Mesothelial cell of epicardium (in vitro differentiated cells): ENCODE measurements at regions not wholly inside any gene's neighbourhood (a gene's known extent, or its start where the extent isn't known, plus 50 kb on each side); places are given as distances from the start of the nearest gene placed in this dataset.

Source experiments
- DNase-seq, 2 experiments: peaks; one replicate each; pipeline ENCODE4 v3.0.0; 2021; ENCODE audit warnings: low spot score in 2 of 2; ENCODE audit not compliant: unreplicated experiment in 2 of 2
- H3K27ac Mint-ChIP-seq: 2 replicates; pipeline ENCODE4 v1.8.0; 2021; ENCODE audit warnings: mixed read lengths
- H3K27me3 Mint-ChIP-seq: 2 replicates; pipeline ENCODE4 v1.8.0; 2021; ENCODE audit warnings: low read depth, mixed read lengths
- H3K36me3 Mint-ChIP-seq: 2 replicates; pipeline ENCODE4 v1.8.0; 2021; ENCODE audit warnings: mixed read lengths
- H3K4me1 Mint-ChIP-seq: 2 replicates; pipeline ENCODE4 v1.8.0; 2021; ENCODE audit warnings: mixed read lengths
- H3K4me3 Mint-ChIP-seq: 2 replicates; pipeline ENCODE4 v1.8.0; 2021; ENCODE audit warnings: mild to moderate bottlenecking, moderate library complexity, mixed read lengths
- H3K9me3 Mint-ChIP-seq: 2 replicates; pipeline ENCODE4 v1.8.0; 2021; ENCODE audit warnings: mixed read lengths
- TF ChIP-seq, protein P1 (sequence below): fragments of 200-600 bp; sonication (generic); IDR thresholded peaks from one replicate; pipeline ENCODE4 v1.5.0; 2021; ENCODE audit warnings: antibody characterized with exemption; ENCODE audit not compliant: unreplicated experiment

DNA sequence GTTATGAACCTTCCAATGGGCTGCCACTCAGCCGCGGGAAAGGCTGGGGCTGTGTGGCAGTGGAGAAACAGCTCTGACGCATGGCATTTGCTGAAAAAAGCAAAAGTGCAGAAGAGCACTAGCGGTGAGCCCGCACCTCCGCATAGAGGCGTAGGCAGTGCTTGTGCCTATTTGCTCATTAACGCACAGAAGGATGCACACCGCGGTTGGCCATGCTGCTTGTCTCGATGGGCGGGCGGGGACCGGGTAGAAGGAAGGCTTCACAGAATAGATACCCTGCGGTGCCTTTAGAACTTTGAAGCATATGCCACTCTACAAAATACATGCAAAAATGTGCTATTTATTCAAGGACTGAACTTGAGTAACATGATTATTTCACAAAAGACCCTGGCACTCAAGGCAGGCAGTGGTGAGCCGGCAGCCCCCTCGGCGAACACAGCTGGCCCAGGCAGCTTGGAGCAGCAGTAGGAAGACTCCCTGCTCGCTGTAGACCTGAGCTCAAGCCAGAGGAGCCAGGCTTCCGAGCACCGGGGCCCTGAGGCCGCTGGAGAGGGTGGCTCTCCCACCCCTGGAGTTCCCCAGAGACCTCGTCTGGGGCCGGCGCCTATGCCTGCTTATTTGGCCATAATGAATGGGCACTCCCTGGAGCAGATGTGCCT lies 71.5 kb downstream of the SIK1 start:
- TF ChIP-seq, protein P1, sequence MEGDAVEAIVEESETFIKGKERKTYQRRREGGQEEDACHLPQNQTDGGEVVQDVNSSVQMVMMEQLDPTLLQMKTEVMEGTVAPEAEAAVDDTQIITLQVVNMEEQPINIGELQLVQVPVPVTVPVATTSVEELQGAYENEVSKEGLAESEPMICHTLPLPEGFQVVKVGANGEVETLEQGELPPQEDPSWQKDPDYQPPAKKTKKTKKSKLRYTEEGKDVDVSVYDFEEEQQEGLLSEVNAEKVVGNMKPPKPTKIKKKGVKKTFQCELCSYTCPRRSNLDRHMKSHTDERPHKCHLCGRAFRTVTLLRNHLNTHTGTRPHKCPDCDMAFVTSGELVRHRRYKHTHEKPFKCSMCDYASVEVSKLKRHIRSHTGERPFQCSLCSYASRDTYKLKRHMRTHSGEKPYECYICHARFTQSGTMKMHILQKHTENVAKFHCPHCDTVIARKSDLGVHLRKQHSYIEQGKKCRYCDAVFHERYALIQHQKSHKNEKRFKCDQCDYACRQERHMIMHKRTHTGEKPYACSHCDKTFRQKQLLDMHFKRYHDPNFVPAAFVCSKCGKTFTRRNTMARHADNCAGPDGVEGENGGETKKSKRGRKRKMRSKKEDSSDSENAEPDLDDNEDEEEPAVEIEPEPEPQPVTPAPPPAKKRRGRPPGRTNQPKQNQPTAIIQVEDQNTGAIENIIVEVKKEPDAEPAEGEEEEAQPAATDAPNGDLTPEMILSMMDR: no peak
- Mint-ChIP-seq H3K27me3 (no peaks in the 10 kb centered on the region), H3K4me3 (no peak overlapping the region), H3K27ac (no peak overlapping the region), H3K36me3 (no peaks in the 10 kb centered on the region), H3K4me1 (peaks cover 26% of the 10 kb centered on the region), H3K9me3 (no peaks in the 10 kb centered on the region)
- no peak for DNase-seq

DNA sequence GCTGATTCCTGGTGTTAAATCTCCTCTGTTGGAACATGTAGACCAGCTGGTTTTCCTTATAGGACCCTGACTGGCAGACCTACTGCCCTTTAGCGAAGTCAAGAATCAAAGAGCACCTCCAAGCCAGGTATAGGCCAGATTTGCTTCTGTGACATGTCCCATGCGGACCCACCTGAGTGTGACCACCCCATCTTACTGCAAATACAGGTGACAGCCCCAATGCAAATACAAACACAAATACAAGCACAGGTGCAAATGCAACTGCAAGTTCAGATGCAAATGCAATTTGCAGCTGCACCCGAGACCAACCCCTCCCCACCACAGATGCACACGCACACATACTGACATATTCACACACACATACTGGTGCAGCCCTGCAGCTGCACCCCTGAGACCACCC lies 72.3 kb downstream of the SIK1 start:
- Mint-ChIP-seq H3K4me3 (no peak overlapping the region), H3K27ac (no peak overlapping the region)
- TF ChIP-seq, protein P1: no peak

DNA sequence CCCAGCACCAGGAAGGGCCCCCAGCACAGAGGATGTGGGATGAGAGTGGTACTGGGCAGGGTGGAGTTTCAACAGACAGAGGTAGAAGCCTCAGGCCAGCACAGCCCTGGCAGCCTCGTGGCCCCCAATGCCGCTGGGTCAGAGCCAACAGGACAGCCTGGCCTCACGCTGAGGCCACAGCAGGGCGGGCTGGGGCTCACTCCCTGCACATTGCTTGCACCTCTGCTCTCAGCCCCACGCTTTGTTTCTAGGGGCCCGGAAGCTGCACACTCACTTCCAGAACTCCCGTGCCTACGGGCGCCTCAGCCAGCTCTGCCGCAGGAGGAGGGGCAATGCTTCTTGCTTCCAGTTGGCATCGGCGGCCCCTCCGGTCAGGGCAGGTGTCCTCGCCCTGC lies 72.9 kb downstream of the SIK1 start:
- Mint-ChIP-seq H3K4me3 (no peak overlapping the region), H3K27me3 (no peaks in the 10 kb centered on the region), H3K36me3 (no peaks in the 10 kb centered on the region), H3K27ac (no peak overlapping the region), H3K9me3 (no peaks in the 10 kb centered on the region), H3K4me1 (peaks cover 30% of the 10 kb centered on the region)
- no peak for DNase-seq
- TF ChIP-seq, protein P1: no peak

More for the DNA sequence above, 72.3 kb downstream of the SIK1 start:
- H3K36me3 Mint-ChIP-seq: no peaks in the 10 kb centered on the region
- H3K9me3 Mint-ChIP-seq: no peaks in the 10 kb centered on the region
- H3K27me3 Mint-ChIP-seq: no peaks in the 10 kb centered on the region
- H3K4me1 Mint-ChIP-seq: peaks cover 30% of the 10 kb centered on the region
- no peak for DNase-seq

DNA sequence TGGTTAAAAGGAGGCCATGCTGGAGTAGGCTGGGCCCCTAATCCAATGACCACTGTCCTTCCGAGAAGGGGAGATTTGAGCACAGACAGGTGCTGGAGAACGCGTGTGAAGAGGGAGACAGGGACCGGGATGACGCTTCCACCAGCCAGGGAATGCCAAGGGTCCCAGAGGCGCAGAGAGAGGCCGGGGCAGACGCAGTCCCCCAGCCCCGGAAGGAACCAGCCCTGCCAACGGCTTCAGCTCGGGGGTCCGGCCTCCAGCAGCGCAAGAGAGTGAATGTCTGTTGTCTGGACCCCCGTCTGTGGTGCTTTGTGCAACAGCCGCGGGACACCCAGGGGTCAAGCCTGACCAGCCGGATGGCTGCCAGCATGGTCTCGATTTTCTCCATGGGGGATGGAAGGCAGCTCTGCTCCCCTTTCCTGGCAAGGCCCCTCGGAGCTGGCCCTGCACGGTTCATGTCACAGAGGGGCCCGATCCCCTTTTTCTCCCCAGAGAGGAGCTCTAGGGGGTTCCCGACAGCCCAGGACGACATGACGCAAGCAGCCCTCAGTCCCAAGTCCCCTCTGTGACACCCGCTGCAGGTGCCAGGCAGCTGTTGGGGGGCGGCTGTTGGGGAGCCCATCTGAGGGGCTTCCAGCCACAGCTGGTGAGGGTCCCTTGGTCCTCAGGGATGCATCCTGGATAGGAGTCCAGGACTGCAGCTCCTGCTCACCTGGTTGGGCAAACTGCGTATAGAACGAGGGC lies 73.5 kb downstream of the SIK1 start:
- Mint-ChIP-seq H3K27ac (no peak overlapping the region), H3K9me3 (no peaks in the 10 kb centered on the region), H3K27me3 (no peaks in the 10 kb centered on the region), H3K4me3 (no peak overlapping the region), H3K36me3 (no peaks in the 10 kb centered on the region), H3K4me1 (peaks cover 36% of the 10 kb centered on the region)
- TF ChIP-seq, protein P1: no peak
- no peak for DNase-seq

DNA sequence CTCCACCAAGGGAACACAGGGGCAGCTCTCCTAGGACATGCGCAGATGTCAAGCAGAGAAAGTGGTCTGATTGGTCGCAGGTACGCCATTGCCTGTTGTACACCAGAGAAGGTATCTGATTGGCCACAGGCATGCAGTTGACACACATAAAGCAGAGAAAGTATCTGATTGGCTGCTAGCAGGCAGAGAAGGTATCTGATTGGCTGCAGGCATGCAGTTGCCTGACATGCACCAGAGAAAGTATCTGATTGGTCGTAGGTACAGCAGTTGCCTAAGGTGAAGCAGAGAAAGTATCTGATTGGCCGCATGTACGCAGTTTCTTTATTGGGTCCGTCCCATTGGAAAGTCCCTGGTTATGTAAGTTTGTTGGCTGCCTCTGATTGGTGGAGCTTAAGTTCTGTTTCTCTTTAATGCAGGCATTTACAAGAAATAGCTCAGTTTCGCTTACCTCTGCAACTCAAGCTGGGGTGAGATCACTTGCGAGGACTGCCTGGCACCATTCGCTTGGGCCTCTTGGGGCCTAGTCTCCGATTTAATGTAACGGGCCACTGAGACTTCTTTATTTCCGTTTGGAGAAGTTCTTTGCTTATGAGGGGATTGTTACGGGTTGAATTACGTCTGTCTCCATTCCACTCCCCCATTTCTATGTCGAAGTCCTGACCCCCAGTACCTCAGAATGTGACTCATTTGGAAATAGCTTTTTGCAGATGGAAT lies 74.2 kb downstream of the SIK1 start:
- TF ChIP-seq, protein P1: no peak
- no peak for DNase-seq
- Mint-ChIP-seq H3K27me3 (no peaks in the 10 kb centered on the region), H3K4me3 (no peak overlapping the region), H3K27ac (no peak overlapping the region), H3K36me3 (no peaks in the 10 kb centered on the region), H3K4me1 (peaks cover 31% of the 10 kb centered on the region), H3K9me3 (no peaks in the 10 kb centered on the region)
